D721Med (cell line): ENCODE measurements at regions not wholly inside any gene's neighbourhood (a gene's known extent, or its start where the extent isn't known, plus 50 kb on each side); places are given as distances from the start of the nearest gene placed in this dataset.
A peak's percentile ranks its signal among the peaks of the same experiment; 100 is the strongest.

Experiments used
- DNase-seq: peaks from one replicate; pipeline ENCODE4 v3.0.0; 2011; ENCODE audit warnings: low spot score; ENCODE audit not compliant: insufficient read length
- FAIRE-seq: peaks from 2 replicates; lab custom pipeline; 2011; peaks lifted over from hg19 to GRCh38; lab: Jason Lieb, UNC
- TF ChIP-seq, protein P1 (sequence below): IDR thresholded peaks from 2 replicates; pipeline ENCODE4 v1.5.1; 2012; ENCODE audit warnings: mild to moderate bottlenecking, control low read depth; ENCODE audit not compliant: insufficient read depth; ENCODE audit errors: missing control alignments

GRCh38 chr16:56109205-56109604 lies 82.1 kb upstream of the GNAO1 start:
- no peak for FAIRE-seq
- DNase-seq: no peak
- TF ChIP-seq, protein P1, sequence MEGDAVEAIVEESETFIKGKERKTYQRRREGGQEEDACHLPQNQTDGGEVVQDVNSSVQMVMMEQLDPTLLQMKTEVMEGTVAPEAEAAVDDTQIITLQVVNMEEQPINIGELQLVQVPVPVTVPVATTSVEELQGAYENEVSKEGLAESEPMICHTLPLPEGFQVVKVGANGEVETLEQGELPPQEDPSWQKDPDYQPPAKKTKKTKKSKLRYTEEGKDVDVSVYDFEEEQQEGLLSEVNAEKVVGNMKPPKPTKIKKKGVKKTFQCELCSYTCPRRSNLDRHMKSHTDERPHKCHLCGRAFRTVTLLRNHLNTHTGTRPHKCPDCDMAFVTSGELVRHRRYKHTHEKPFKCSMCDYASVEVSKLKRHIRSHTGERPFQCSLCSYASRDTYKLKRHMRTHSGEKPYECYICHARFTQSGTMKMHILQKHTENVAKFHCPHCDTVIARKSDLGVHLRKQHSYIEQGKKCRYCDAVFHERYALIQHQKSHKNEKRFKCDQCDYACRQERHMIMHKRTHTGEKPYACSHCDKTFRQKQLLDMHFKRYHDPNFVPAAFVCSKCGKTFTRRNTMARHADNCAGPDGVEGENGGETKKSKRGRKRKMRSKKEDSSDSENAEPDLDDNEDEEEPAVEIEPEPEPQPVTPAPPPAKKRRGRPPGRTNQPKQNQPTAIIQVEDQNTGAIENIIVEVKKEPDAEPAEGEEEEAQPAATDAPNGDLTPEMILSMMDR: no peak

DNA sequence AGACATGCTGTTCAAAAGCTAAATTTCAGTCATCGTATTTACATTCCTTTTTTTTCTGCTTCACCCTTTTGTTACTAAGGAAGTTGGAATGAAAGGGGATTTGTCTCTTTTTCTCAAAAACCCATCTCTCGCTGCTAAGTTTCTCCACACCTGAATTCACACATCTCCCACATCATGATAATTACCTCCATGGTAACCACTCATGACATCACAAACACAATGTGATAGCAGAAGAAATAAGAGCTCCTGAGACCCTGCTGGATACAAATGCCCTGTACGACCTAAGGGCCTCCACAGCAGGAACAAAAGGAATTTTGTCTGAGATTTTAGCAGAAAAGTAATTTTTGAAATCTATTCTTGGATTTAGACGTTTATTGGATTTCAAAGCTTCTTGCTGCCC lies 82.6 kb upstream of the GNAO1 start:
- no peak for FAIRE-seq
- TF ChIP-seq, protein P1: no peak
- DNase-seq: no peak

DNA sequence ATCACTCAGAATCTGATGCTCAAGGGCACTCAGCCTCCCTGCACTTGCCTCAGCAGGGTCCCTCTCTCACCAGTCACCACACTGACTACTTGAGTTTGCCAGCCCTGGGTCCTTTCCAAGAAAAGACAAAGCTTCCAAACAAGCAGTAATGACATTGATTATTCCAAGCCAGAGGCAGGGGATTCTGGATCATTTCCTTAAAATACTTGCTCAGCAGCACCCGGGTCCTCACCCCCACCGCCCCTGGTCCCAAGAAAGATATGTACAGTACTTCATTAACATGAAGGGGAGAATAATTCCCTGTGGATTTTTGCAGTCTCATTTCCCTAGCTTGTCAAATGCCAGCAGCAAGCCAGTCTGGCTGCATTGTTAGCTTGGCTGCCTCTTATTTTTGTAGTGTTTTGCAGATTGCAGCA lies 83.2 kb upstream of the GNAO1 start:
- TF ChIP-seq, protein P1: no peak
- DNase-seq: no peak
- FAIRE-seq: no peak

DNA sequence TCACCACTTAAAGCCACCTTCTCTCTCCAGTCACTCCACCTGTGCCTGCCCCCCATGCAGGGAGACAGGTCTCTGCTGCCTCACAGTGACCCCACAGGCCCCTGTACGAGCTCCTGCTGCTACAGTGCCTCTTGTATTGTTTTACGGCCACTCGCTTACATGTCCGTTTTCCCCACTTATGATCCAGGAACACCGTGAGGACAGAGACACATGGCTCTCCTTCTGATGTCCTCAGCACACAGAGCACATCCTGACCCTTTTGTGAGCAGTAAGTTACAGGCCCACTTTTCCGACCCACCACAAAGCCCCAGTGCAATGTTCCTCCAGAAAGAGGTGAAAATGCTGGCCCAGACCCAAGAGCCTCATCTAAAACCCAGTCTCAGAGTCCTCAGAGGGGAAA lies 84.8 kb upstream of the GNAO1 start:
- FAIRE-seq: no peak
- TF ChIP-seq, protein P1: no peak
- no peak for DNase-seq

DNA sequence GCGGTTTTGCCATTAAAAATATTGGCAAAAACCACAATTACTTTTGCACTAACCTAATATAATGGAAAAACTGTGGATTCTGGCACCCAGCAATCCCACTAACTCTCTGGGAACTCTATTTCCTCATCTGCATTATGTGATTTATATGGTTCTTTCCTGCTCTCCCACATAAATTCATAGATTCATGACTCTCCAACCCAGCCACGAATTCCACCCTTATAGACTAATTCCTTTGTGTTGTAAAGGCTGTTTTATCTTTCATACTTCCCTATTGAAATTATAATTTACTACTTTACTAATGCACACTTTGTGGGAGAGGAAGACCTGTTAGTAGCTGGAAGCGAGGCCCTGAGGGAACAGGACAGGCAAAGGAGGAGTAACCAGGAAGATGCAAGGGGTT lies 88.4 kb upstream of the GNAO1 start:
- TF ChIP-seq, protein P1: no peak
- FAIRE-seq: no peak
- no peak for DNase-seq

DNA sequence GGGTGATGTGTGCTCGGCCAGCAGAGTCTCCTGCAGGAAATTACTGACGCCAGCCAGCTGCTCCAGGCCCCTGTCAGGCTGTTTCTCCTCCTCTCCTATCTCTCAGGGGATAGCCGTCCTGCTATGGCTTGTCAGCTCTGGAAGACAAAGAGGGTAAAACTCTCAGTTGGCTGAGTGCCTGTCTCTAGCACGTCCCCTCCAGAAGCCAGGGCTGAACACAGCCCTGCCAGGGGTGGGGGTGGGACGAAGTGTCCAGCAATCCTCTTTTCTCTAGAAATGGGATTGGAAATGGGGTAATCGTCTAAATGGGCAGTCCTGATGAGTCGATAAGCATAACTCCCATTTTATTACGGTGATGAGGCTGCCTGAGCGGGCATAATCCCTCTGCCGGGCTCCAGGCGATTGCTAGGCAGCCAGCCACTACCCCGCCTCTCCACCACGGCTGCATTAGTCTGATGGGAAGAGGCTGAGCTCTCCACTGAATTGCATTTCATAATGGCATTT lies 89.1 kb upstream of the GNAO1 start:
- FAIRE-seq (no peak), DNase-seq (peak; percentile 29)
- TF ChIP-seq, protein P1: no peak

DNA sequence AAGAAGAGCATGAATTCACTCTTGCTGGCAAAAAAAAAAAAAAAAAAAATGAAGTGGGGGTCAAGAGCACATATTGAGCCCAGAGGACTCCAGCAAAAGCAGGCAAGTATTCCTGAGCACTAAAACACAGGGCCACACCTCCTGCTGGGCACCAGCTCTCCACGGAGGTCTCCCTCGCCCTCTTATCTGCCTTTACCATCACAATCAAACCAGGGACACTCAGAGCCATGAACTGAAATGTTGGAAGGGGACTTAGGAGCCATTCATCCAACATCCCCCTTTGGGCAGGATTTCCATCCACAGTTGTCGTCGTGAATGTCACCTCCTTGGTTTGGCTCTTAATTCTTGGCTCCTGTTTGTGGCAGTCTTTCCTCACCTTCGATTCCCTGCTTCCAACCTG lies 89.8 kb upstream of the GNAO1 start:
- no peak for FAIRE-seq
- no peak for DNase-seq
- TF ChIP-seq, protein P1: no peak
